HG03521 (cell line): ENCODE measurements at regions not wholly inside any gene's neighbourhood (a gene's known extent, or its start where the extent isn't known, plus 50 kb on each side); places are given as distances from the start of the nearest gene placed in this dataset.
"Not testable (repeated sequence)": the region's sequence is repeated elsewhere in the genome, so short reads cannot be mapped to it uniquely, and the experiment has no call there.

Source experiments
- ATAC-seq: cut with Tn5 transposase; IDR thresholded peaks from one replicate; pipeline ENCODE4 v1.9.1; 2021; ENCODE audit warnings: mild to moderate bottlenecking, moderate library complexity; ENCODE audit not compliant: unreplicated experiment

DNA sequence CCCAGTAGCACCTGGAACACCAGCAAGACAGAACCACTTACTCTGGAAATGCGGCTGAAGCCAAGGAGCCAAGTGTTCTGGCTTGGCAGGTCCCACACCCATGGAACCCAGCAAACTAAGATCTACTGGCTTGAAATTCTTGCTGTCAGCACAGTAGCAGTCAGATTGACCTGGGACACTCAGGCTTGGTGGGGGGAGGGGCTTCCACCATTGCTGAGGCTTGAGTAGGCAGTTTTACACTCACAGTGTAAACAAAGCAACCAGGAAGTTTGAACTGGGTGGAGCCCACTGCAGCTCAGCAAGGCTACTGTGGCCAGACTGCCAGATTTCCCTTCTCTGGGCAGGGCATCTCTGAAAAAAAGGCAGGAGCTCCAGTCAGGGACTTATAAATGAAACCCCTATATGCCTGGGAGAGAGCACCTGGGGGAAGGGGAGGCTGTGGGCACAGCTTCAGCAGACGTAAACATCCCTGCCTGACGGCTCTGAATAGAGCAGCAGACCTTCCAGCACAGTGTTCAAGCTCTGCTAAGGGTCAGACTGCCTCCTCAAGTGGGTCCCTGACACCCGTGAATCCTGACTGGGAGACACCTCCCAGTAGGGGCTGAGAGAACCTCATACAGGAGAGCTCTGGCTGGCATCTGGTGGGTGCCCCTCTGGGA, 121.2 kb downstream of the MTERF1 start:
- no peak for ATAC-seq

DNA sequence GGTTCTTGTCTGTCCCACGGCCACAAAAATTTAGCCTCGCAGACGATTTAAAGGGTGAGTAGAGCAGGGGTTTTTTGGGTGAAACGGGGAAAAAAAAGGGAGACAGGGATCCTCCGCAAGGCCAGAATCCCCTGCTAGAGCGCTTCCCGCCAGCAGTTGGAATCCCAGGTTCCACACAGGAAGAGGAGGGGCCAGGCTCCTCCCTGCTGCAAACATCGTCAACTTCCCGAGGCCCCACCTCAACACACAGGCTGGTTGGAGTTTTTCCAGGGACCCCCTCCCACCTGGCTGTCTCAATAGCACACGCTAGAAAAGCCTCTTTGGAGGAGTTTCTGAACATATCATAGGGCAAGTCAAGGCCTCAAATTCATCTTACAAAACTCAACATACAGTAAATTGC, 112.7 kb downstream of the MTERF1 start:
- ATAC-seq, result no peak

DNA sequence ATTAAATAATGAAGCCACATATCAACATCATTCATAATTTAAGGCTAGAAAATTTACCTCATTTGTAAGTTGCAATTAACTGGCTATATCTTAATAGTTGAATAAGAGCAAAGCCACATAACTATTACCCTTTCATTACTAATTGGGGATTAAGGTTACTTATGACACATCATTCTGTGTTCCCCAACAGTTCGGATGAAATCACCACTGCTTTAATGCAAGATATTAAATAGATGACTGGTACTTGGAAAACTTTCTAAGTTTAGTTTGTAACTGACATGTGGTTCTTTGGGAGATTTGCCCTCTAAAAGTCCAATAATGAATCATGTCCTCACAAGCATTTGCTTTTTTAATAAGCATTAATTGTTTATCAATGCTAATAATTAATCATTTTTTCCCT, 109.1 kb downstream of the MTERF1 start:
- ATAC-seq, result no peak

DNA sequence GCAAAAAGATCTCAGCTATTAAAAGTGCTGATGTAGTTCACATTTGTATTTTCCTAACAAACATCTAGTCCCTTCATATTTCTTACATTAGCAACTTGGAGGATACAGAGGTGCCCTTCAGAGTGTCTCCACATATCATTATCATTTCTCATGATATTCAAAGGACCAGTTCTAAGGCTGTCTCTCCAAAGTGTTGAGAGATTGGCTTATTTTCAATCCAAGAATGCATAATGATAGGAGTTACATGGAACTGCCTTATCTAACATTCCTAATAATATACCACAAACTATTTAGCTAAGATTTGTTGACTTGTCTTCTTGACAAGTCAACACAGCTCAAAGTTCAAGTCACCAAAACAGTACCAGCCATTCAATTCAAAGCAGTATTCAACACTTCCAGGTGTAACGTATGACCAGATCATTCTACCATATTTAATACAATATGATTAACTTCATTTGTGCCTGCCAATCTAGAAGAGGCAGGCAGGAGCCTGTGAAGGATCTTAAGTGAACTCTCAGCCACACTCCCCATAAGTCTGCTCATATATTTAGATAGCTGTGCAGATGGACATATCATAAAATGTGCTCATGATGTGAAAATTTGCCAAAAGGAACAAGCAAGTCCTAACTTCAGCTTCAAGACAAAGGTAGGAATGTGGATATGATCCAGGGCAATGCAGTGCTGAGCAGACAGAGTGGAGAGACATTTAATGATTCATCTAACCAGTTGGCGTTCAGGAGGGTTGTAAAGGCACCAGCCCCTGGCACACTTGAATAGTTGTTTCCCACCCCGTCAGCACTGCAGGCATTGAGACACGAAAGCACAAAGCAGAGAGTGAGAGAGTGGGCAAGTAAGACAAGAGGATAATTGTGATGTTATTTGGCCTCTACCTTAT, 108.3 kb downstream of the MTERF1 start:
- no peak for ATAC-seq

DNA sequence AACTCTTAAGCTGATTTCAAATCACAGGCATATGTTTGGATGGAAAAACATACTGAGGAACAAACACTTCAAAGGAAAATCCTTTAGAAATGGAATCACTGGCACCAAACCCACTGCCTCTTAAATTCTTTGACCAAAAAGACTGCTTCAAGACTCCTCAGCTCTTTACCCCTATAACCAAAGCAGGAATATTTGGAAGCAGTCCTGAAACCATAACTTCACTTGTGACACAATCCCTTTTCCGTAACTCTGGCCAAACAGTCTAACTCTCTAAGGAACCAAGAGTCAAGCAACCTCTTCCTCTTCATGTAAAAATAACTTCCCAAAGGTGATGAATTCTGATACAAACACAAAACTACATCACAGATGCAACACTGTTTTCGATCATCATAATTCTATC, 104.3 kb downstream of the MTERF1 start:
- no peak for ATAC-seq

DNA sequence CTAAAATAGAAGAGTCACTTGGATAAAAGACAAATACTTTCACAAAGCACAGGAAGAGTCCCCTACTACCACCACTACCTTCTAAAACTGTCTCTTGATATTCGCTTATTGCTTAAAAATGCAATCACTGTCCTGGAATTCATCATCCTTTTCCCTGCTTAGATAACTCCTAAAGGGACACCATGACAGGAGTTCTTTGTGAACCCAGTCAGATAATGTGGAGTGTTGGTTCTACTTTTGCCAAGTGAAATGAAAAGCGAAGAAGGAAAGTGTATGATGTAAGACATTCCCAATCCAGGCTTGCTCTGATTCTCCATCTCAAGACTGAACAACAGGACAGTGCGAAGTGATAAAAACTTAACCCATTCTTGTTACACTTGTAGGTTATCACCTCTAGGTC, 103.0 kb downstream of the MTERF1 start:
- ATAC-seq, result no peak

DNA sequence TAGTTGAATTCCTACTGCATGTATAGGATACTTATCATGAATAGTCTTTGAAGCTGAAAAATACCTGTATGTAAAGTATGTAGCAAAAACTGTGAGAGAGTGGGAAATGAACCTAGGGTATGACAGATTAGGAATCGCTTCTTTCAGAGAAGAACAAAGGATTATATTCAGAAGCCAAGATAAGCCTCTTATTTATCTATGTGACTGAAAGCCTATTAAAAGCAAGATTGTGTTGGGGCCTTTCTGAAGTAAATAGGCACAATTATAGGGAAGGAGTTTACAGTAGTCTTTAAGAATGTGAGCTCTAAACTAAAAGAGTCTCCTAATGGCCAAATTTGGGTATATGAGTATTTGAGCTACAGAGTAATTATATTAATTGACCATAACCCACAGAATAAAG, 102.1 kb downstream of the MTERF1 start:
- no peak for ATAC-seq

DNA sequence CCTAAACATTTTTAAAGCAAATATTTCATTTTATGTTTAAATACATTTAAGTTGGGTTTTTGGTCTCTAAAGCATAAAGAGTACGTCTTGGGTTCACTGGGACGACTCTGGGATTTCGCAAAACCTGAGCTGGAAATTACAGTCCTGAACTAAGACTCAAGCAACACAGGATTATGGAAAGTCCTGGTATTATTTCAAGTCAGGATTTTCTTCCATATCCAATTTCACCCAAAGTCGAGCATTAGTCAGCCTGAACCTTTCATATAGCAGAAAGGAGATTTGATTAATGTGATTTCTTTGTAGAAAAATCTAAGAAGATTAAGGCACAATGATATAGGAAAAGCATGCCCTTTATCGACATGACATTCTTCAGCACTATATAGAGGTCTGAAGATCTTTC, 100.0 kb downstream of the MTERF1 start:
- ATAC-seq, result no peak

DNA sequence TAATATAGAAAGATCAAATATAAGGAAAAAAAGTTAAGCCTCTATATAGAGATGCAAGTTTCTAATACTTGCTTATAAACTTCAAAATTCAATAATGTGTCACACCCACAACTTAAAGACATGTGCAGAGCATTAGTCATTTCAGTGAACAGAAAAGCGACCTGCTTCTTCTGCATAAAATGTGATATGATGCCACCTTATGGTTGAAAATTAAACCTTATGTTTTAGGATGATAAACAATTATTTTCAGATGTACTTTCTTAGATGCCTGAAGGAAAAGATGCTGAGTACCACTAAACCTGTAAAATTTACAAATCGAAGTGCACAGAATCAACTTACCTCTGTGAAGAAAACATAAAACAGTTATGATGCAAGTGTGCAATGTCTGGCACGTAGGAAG, 96.0 kb downstream of the MTERF1 start:
- no peak for ATAC-seq

DNA sequence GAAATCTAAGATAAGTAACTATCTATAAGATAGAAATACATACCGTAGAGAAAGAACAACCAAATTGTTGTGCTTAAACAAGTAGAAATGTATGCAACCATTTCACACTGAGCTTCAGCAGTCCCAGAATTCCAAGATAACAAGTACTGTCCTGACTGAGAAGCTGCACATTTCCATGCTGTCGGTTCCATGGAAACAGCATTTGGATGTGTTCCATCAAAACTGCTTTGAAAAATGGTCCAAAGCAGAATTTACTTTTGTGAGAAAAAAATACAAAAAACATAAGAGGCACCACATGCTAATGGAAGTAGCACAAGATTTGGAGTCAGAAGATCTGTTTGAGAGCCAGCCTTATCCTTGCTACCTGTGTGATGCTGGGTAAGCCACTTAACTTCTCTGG, 92.6 kb downstream of the MTERF1 start:
- no peak for ATAC-seq

DNA sequence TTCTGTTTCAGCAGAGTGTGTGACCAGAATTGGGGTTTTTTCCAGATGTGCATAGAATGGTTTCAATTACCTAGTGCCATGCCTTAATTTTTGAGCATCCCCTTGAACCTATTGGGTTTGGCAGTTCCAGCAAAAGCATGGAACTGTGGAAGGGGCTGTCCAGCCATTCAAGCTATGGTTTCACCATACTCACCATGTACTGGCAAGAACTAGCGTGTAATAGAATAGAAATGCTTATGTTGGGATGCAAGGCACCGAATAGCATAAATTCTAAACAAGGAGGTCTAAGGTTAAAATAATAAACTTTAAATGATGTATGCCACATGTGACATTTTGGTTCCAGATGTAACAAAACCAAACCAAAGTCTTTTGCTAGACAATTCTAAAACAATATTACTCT, 91.4 kb downstream of the MTERF1 start:
- no peak for ATAC-seq

DNA sequence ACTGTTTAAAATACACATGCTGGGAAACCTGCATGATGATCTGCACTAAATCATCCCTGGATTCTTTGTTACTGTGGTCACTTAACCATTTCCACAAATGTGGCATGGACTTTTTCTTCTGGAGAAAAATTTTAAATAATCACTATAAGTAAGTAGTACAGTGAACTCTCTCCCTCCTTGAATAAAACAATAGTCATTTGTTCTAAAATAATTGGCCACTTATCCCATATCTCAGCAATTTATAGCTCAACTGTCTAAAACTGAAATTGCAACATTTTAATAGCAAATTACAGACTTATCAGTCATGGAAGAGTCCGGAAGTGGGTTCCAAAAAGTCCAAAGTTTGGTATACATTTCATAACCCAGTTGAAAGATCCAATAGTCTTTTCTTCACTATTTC, 90.9 kb downstream of the MTERF1 start:
- ATAC-seq, result no peak

DNA sequence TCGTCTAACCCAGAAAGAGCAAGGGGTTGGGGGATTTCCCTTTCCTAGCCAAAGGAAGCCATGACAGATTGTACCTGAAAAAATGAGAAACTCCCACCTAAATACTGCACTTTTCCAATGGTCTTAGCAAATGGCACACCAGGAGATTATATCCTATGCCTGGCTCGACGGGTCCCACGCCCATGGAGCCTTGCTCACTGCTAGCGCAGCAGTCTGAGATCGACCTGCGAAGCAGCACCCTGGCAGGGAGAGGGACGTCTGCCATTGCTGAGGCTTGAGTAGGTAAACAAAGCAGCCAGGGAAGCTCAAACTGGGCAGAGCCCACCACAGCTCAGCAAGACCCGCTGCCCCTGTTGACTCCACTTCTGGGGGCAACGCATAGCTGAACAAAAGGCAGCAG, 89.9 kb downstream of the MTERF1 start:
- not testable (repeated sequence) for ATAC-seq

DNA sequence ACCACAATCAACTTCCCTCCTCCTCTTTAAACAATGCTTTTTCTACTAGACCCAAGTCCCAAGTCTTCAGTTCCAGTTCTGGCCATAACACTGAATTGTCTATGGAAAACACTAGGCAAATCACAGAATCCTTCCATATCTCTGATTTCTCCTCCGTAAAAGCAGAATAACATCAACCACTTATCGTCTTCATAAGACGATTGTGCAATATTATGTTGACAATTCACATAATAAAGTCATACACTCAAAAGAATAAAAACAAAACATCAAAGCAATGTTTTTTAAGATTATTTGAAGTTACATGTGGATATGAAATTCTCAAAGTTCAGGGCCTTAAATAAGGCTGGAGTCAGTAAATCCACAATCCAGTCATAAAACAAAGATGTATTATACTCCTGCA, 84.4 kb downstream of the MTERF1 start:
- ATAC-seq, result no peak

DNA sequence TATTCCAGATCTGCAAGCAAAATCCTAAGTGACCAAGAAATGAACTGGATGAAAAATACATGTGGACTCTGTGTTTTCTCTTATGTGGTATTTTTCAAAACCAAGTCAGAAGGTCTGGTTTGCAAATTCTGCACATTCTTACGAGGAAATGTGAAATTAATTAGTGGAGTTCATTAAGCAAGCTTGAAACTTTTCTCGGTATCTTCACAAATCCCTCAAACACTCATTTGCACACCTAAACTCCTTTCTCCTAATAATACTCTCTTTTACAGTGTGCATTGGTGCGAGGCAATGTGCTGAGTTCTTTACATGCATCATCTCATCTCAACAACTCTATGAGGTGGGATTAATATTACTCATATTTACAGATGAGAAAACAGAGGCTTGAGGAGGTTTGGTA, 82.1 kb downstream of the MTERF1 start:
- ATAC-seq, result no peak

DNA sequence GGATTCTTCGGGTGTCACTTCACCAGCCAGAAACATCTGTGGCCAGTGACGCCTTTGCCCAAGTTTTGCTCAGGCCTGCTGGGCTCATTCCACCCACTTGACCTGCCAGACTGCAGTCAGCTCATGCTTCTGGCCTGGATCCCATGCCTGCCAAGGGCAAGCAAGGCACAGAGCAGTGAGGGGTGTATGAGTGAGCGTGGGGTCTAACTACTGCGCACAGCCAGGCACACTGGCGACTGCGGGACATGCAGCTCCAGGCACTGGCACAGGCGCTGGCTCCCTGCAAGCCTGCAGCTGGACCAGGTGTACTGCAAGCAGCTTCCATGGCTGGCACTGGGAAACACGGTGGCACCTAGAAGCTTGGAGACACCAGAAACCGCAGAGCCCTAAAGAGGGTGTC, 80.1 kb downstream of the MTERF1 start:
- no peak for ATAC-seq

DNA sequence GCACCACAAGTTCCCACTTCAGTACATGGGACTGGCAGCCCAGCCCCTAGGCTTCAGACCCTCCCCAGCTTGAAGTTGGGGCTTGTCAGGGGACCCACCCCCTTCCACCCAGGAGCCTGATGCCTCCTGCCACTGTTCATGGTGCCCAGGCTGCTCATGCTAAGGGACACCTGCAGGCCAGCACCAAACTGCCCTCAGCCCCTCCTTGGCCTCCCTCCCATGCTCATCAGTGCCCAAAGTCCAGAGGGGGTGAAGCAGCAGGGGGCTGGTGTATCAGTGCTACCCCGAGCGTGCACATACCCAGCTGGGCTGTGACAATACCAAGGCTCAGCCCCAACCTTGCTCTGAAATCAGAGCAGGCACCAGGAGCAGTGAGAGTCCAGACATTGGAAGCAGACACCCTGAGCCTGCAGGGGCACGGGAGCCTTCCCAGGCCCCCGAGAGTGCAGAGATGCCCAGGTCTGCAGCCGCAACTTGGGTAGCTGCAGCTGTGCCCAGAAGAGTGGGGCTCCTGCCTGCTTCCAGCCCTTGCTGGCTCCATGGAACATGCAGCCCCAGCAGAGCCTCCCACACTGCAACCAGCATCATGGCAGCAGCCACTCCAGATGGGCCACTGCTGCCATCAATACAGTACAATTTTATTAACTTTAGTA, 79.0 kb downstream of the MTERF1 start:
- no peak for ATAC-seq

DNA sequence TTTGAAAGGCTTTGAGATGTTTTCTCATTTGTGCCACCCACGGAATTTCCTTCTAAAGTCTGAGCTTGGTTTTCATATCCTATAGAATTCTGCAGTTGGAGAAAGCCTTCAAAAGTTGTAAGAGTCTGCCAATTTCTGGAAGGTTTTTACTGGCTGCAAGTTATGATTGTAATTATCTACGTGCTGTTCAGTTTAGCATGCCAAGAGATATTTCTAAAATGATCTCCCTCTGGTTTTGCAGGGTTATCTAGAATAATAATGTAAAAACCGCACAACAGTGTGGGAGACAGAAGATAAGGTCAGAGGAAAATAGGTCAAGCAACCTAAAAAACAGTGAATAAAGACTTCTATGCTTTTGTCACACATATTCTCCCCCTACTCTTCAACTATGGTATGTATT, 69.3 kb downstream of the MTERF1 start:
- ATAC-seq, result no peak

DNA sequence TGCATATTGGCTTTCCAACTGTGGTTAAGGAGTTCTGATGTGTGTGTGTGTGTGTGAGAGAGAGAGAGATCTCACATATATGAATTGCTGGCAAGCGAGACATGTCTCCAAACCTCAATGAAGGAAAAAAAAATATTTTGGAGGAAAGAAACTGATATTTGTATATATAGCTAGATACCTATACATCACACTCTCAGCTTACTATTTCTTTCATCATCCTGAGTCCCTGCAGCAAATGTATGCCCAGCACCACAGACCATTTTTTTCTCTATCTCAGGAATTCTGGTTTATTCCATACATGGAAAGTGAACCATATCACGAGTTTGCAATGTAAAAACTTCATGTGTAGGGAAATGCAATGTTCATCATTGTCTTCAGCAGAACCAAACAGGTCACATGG, 68.9 kb downstream of the MTERF1 start:
- ATAC-seq, result no peak

DNA sequence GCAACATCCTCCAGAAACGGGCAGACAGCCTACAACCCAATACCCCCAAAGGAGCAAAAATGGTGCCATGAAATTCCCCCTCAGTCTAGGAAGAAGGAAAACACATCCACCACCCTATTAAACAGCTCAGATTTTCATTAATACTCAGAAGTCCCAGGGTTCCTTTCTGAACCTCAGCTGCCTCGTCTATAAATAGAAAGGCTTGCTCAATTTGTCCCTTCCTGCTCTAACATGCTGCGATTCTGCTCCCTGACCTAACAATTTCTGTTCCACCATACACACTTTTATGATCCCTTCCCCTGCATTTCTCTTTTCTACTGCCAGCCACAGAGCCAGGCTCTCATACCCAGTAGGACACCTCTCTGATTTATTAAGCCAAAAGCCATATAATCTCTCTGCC, 68.1 kb downstream of the MTERF1 start:
- no peak for ATAC-seq

DNA sequence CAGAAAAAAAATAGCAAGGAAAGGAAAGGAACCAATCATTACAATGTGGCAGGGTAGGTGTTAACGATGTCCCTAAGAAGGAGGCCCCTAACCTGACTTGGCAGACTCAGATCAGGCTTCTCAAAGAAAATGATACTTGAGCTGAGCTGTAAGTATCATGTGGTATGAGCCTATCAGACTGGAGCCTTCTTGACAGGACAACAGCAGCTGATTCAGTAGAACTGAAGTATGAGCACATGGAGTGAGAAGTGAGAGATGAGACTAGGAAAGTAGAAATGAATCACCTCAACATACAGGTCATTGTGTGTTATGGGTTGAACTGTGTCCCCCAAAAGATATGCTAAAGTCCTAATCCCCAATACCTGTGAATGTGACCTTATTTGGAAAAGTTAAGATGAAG, 66.3 kb downstream of the MTERF1 start:
- ATAC-seq, result peak; percentile 59
